ENCODE measurements at regions not wholly inside any gene's neighbourhood (a gene's known extent, or its start where the extent isn't known, plus 50 kb on each side); places are given as distances from the start of the nearest gene placed in this dataset.

- DNase-seq (ENCODE audit: low read depth, low spot score) = no peak
- no peaks in the 10 kb centered on the region for H3K36me3 ChIP-seq (ENCODE audit: insufficient read depth, low read length)
- H3K4me3 ChIP-seq = no peak overlapping the region
- H3K27ac ChIP-seq = no peak overlapping the region
- no peak overlapping the region for H3K9ac ChIP-seq (ENCODE audit: insufficient read length)
- H3K9me3 ChIP-seq (ENCODE audit: low read depth, low read length) = no peaks in the 10 kb centered on the region
- TF ChIP-seq FOXP2 (optimal IDR thresholded peaks at IDR 0.05; ENCODE audit: control extremely low read depth, extremely low read length, insufficient read depth) (no peak), POLR2AphosphoS5 (IDR thresholded peaks at IDR 0.05; ENCODE audit: borderline replicate concordance, low read depth, low read length) (no peak), EZH2 (IDR thresholded peaks at IDR 0.05) (no peak)
Measured at GRCh38 chr2:42953216-42953615, 160.8 kb upstream of the HAAO start.

GRCh38 chr2:42951263-42951938 is 159.0 kb upstream of the HAAO start:
- Histone ChIP-seq H3K9ac (ENCODE audit: insufficient read length) (no peak overlapping the region), H3K4me3 (no peak overlapping the region), H3K27ac (no peak overlapping the region), H3K36me3 (ENCODE audit: insufficient read depth, low read length) (no peaks in the 10 kb centered on the region), H3K9me3 (ENCODE audit: low read depth, low read length) (no peaks in the 10 kb centered on the region)
- TF ChIP-seq EZH2 (IDR thresholded peaks at IDR 0.05) (no peak), FOXP2 (optimal IDR thresholded peaks at IDR 0.05; ENCODE audit: control extremely low read depth, extremely low read length, insufficient read depth) (no peak), POLR2AphosphoS5 (IDR thresholded peaks at IDR 0.05; ENCODE audit: borderline replicate concordance, low read depth, low read length) (no peak)
- no peak for DNase-seq (ENCODE audit: low read depth, low spot score)

- Histone ChIP-seq H3K4me3 (no peak overlapping the region), H3K36me3 (ENCODE audit: insufficient read depth, low read length) (no peaks in the 10 kb centered on the region), H3K27ac (no peak overlapping the region), H3K9ac (ENCODE audit: insufficient read length) (no peak overlapping the region), H3K9me3 (ENCODE audit: low read depth, low read length) (no peaks in the 10 kb centered on the region)
- TF ChIP-seq FOXP2 (optimal IDR thresholded peaks at IDR 0.05; ENCODE audit: control extremely low read depth, extremely low read length, insufficient read depth) = no peak
- no peak for TF ChIP-seq POLR2AphosphoS5 (IDR thresholded peaks at IDR 0.05; ENCODE audit: borderline replicate concordance, low read depth, low read length)
- no peak for TF ChIP-seq EZH2 (IDR thresholded peaks at IDR 0.05)
- no peak for DNase-seq (ENCODE audit: low read depth, low spot score)
Measured at GRCh38 chr2:42949125-42949524, 156.7 kb upstream of the HAAO start.

- no peak for DNase-seq (ENCODE audit: low read depth, low spot score)
- Histone ChIP-seq H3K36me3 (ENCODE audit: insufficient read depth, low read length) (no peaks in the 10 kb centered on the region), H3K4me3 (no peak overlapping the region), H3K27ac (no peak overlapping the region), H3K9ac (ENCODE audit: insufficient read length) (no peak overlapping the region), H3K9me3 (ENCODE audit: low read depth, low read length) (no peaks in the 10 kb centered on the region)
- TF ChIP-seq EZH2 (IDR thresholded peaks at IDR 0.05) (no peak), FOXP2 (optimal IDR thresholded peaks at IDR 0.05; ENCODE audit: control extremely low read depth, extremely low read length, insufficient read depth) (no peak), POLR2AphosphoS5 (IDR thresholded peaks at IDR 0.05; ENCODE audit: borderline replicate concordance, low read depth, low read length) (no peak)
Measured at GRCh38 chr2:42947809-42948600, 155.6 kb upstream of the HAAO start.

GRCh38 chr2:42944779-42945415 is 152.5 kb upstream of the HAAO start:
- no peak for TF ChIP-seq POLR2AphosphoS5 (IDR thresholded peaks at IDR 0.05; ENCODE audit: borderline replicate concordance, low read depth, low read length)
- TF ChIP-seq EZH2 (IDR thresholded peaks at IDR 0.05) = no peak
- no peak for TF ChIP-seq FOXP2 (optimal IDR thresholded peaks at IDR 0.05; ENCODE audit: control extremely low read depth, extremely low read length, insufficient read depth)
- H3K4me3 ChIP-seq = no peak overlapping the region
- H3K9me3 ChIP-seq (ENCODE audit: low read depth, low read length) = no peaks in the 10 kb centered on the region
- no peaks in the 10 kb centered on the region for H3K36me3 ChIP-seq (ENCODE audit: insufficient read depth, low read length)
- no peak overlapping the region for H3K27ac ChIP-seq
- no peak overlapping the region for H3K9ac ChIP-seq (ENCODE audit: insufficient read length)
- DNase-seq (ENCODE audit: low read depth, low spot score) = no peak

- Histone ChIP-seq H3K9ac (ENCODE audit: insufficient read length) (no peak overlapping the region), H3K4me3 (no peak overlapping the region), H3K36me3 (ENCODE audit: insufficient read depth, low read length) (no peaks in the 10 kb centered on the region), H3K9me3 (ENCODE audit: low read depth, low read length) (no peaks in the 10 kb centered on the region), H3K27ac (no peak overlapping the region)
- TF ChIP-seq EZH2 (IDR thresholded peaks at IDR 0.05) = no peak
- no peak for TF ChIP-seq FOXP2 (optimal IDR thresholded peaks at IDR 0.05; ENCODE audit: control extremely low read depth, extremely low read length, insufficient read depth)
- TF ChIP-seq POLR2AphosphoS5 (IDR thresholded peaks at IDR 0.05; ENCODE audit: borderline replicate concordance, low read depth, low read length) = no peak
- DNase-seq (ENCODE audit: low read depth, low spot score) = no peak
Measured at GRCh38 chr2:42942990-42943493, 150.7 kb upstream of the HAAO start.

GRCh38 chr2:42942214-42942989 is 150.0 kb upstream of the HAAO start:
- no peaks in the 10 kb centered on the region for H3K36me3 ChIP-seq (ENCODE audit: insufficient read depth, low read length)
- no peak overlapping the region for H3K27ac ChIP-seq
- H3K9me3 ChIP-seq (ENCODE audit: low read depth, low read length) = no peaks in the 10 kb centered on the region
- no peak overlapping the region for H3K4me3 ChIP-seq
- no peak for DNase-seq (ENCODE audit: low read depth, low spot score)
- H3K9ac ChIP-seq (ENCODE audit: insufficient read length) = no peak overlapping the region
- TF ChIP-seq POLR2AphosphoS5 (IDR thresholded peaks at IDR 0.05; ENCODE audit: borderline replicate concordance, low read depth, low read length) (no peak), EZH2 (IDR thresholded peaks at IDR 0.05) (no peak), FOXP2 (optimal IDR thresholded peaks at IDR 0.05; ENCODE audit: control extremely low read depth, extremely low read length, insufficient read depth) (no peak)

Data from SK-N-MC (cell line).